ENCODE measurements at regions not wholly inside any gene's neighbourhood (a gene's known extent, or its start where the extent isn't known, plus 50 kb on each side); places are given as distances from the start of the nearest gene placed in this dataset.

- Mint-ChIP-seq H3K4me1 (peaks cover 5% of the 10 kb centered on the region), H3K27me3 (ENCODE audit: insufficient read depth) (no peaks in the 10 kb centered on the region), H3K9me3 (no peaks in the 10 kb centered on the region), H3K4me3 (no peak overlapping the region), H3K27ac (no peak overlapping the region), H3K36me3 (ENCODE audit: low read depth) (no peaks in the 10 kb centered on the region)
- Histone ChIP-seq H3K9me3 (ENCODE audit: control insufficient read depth, low read length) (no peaks in the 10 kb centered on the region), H3K4me1 (ENCODE audit: control insufficient read depth, insufficient read depth, low read length) (no peaks in the 10 kb centered on the region), H3K27me3 (ENCODE audit: control insufficient read depth, insufficient read depth, low read length, poor library complexity, severe bottlenecking) (no peaks in the 10 kb centered on the region), H3K9ac (ENCODE audit: extremely low read depth, low read length, poor library complexity, severe bottlenecking) (no peak overlapping the region), H3K36me3 (ENCODE audit: control insufficient read depth, insufficient read depth, low read length) (no peaks in the 10 kb centered on the region), H3K4me3 (ENCODE audit: low read length) (no peak overlapping the region), H3K27ac (ENCODE audit: low read depth, low read length) (no peak overlapping the region)
- no CpG with 5 or more reads among the region's 1 CpG for WGBS, 2 experiments (ENCODE audit: insufficient coverage in 1 of 2, insufficient read length in 1 of 2)
- DNase-seq: no peak
- TF ChIP-seq CTCF (conservative IDR thresholded peaks at IDR 0.05): no peak
These were observed 257.2 kb upstream of the FOXN3 start for GRCh38 chr14:89674240-89674639.

- no peak for TF ChIP-seq CTCF (conservative IDR thresholded peaks at IDR 0.05)
- H3K4me3 Mint-ChIP-seq: no peak overlapping the region
- Histone ChIP-seq H3K4me3 (ENCODE audit: low read length) (no peak overlapping the region), H3K9ac (ENCODE audit: extremely low read depth, low read length, poor library complexity, severe bottlenecking) (no peak overlapping the region), H3K36me3 (ENCODE audit: control insufficient read depth, insufficient read depth, low read length) (no peaks in the 10 kb centered on the region), H3K27ac (ENCODE audit: low read depth, low read length) (no peak overlapping the region), H3K9me3 (ENCODE audit: control insufficient read depth, low read length) (no peaks in the 10 kb centered on the region), H3K27me3 (ENCODE audit: control insufficient read depth, insufficient read depth, low read length, poor library complexity, severe bottlenecking) (no peaks in the 10 kb centered on the region), H3K4me1 (ENCODE audit: control insufficient read depth, insufficient read depth, low read length) (no peaks in the 10 kb centered on the region)
- H3K27ac Mint-ChIP-seq: no peak overlapping the region
- H3K27me3 Mint-ChIP-seq (ENCODE audit: insufficient read depth): no peaks in the 10 kb centered on the region
- no peaks in the 10 kb centered on the region for H3K9me3 Mint-ChIP-seq
- H3K4me1 Mint-ChIP-seq: peaks cover 5% of the 10 kb centered on the region
- no peaks in the 10 kb centered on the region for H3K36me3 Mint-ChIP-seq (ENCODE audit: low read depth)
- WGBS, 2 experiments (ENCODE audit: insufficient coverage in 1 of 2, insufficient read length in 1 of 2): 90 to 92% methylated on average over 2 to 6 of the region's 6 CpGs
- no peak for DNase-seq
These were observed 256.6 kb upstream of the FOXN3 start for GRCh38 chr14:89673512-89674225.

- H3K27me3 ChIP-seq (ENCODE audit: control insufficient read depth, insufficient read depth, low read length, poor library complexity, severe bottlenecking): no peaks in the 10 kb centered on the region
- no peak for TF ChIP-seq CTCF (conservative IDR thresholded peaks at IDR 0.05)
- H3K27ac Mint-ChIP-seq: no peak overlapping the region
- no peak overlapping the region for H3K27ac ChIP-seq (ENCODE audit: low read depth, low read length)
- H3K4me1 Mint-ChIP-seq: peaks cover 5% of the 10 kb centered on the region
- no peaks in the 10 kb centered on the region for H3K4me1 ChIP-seq (ENCODE audit: control insufficient read depth, insufficient read depth, low read length)
- H3K9me3 ChIP-seq (ENCODE audit: control insufficient read depth, low read length): no peaks in the 10 kb centered on the region
- H3K9me3 Mint-ChIP-seq: no peaks in the 10 kb centered on the region
- WGBS, 2 experiments (ENCODE audit: insufficient coverage in 1 of 2, insufficient read length in 1 of 2): 90 to 95% methylated on average over 10 to 17 of the region's 17 CpGs
- no peaks in the 10 kb centered on the region for H3K36me3 ChIP-seq (ENCODE audit: control insufficient read depth, insufficient read depth, low read length)
- no peaks in the 10 kb centered on the region for H3K36me3 Mint-ChIP-seq (ENCODE audit: low read depth)
- H3K4me3 ChIP-seq (ENCODE audit: low read length): no peak overlapping the region
- no peaks in the 10 kb centered on the region for H3K27me3 Mint-ChIP-seq (ENCODE audit: insufficient read depth)
- DNase-seq: no peak
- H3K4me3 Mint-ChIP-seq: no peak overlapping the region
- H3K9ac ChIP-seq (ENCODE audit: extremely low read depth, low read length, poor library complexity, severe bottlenecking): no peak overlapping the region
These were observed 255.8 kb upstream of the FOXN3 start for GRCh38 chr14:89672636-89673511.
